CD4-positive, alpha-beta memory T cell (primary cell): ENCODE measurements at regions not wholly inside any gene's neighbourhood (a gene's known extent, or its start where the extent isn't known, plus 50 kb on each side); places are given as distances from the start of the nearest gene placed in this dataset.
"Not testable (repeated sequence)": the region's sequence is repeated elsewhere in the genome, so short reads cannot be mapped to it uniquely, and the experiment has no call there.

Source experiments
- CTCF ChIA-PET: fragments of 350-600 bp; sonication (Branson Sonifier 250); formaldehyde crosslinking; loops from one replicate; lab custom pipeline; 2021; ENCODE audit warnings: inconsistent platforms; ENCODE audit not compliant: partially characterized antibody; lab: Charles Lee
- POLR2A ChIA-PET: fragments of 350-600 bp; sonication (Branson Sonifier 250); formaldehyde crosslinking; loops from one replicate; lab custom pipeline; 2021; ENCODE audit not compliant: partially characterized antibody; lab: Charles Lee
- DNase-seq, 5 donors: peaks; one replicate each; pipeline versions ENCODE4 v3.0.0 to v3.0.0-alpha.2; 2020 to 2022; ENCODE audit warnings: mixed read lengths in 1 of 5
- H3K27ac ChIP-seq: one replicate; pipeline ENCODE4 v1.7.0; 2013; ENCODE audit warnings: low read depth, low read length
- H3K27me3 ChIP-seq: 2 replicates; pipeline ENCODE4 v1.7.0; 2013; ENCODE audit warnings: mild to moderate bottlenecking, low read length, moderate library complexity; ENCODE audit not compliant: insufficient read depth
- H3K36me3 ChIP-seq: 2 replicates; pipeline ENCODE4 v1.7.0; 2013; ENCODE audit warnings: mild to moderate bottlenecking, low read length, moderate library complexity; ENCODE audit not compliant: insufficient read depth
- H3K4me1 ChIP-seq: 2 replicates; pipeline ENCODE4 v1.7.0; 2013; ENCODE audit warnings: mild to moderate bottlenecking, low read length, moderate library complexity; ENCODE audit not compliant: insufficient read depth
- H3K4me3 ChIP-seq, 2 donors: one replicate each; pipeline ENCODE4 v1.7.0; 2013; ENCODE audit warnings: low read length in 2 of 2, mild to moderate bottlenecking in 1 of 2
- H3K9me3 ChIP-seq, 2 donors: one replicate each; pipeline ENCODE4 v1.7.0; 2013; ENCODE audit warnings: low read length in 2 of 2, control low read depth in 1 of 2; ENCODE audit not compliant: control insufficient read depth in 1 of 2
- H3K27ac Mint-ChIP-seq, 7 donors: one replicate each; pipeline ENCODE4 v1.8.0; 2020 to 2021; ENCODE audit warnings: mixed read lengths in 7 of 7, mild to moderate bottlenecking in 6 of 7, inconsistent platforms in 3 of 7, moderate library complexity in 3 of 7
- H3K27me3 Mint-ChIP-seq, 2 donors: one replicate each; pipeline ENCODE4 v1.8.0; 2020 to 2021; ENCODE audit warnings: mixed read lengths in 2 of 2
- H3K36me3 Mint-ChIP-seq, 2 donors: one replicate each; pipeline ENCODE4 v1.8.0; 2020 to 2021; ENCODE audit warnings: mixed read lengths in 2 of 2, inconsistent platforms in 1 of 2, mild to moderate bottlenecking in 1 of 2
- H3K4me1 Mint-ChIP-seq, 4 donors: one replicate each; pipeline ENCODE4 v1.8.0; 2020 to 2021; ENCODE audit warnings: mixed read lengths in 4 of 4, mild to moderate bottlenecking in 1 of 4
- H3K4me3 Mint-ChIP-seq, 8 donors: one replicate each; pipeline ENCODE4 v1.8.0; 2020 to 2021; ENCODE audit warnings: mixed read lengths in 8 of 8, mild to moderate bottlenecking in 7 of 8, moderate library complexity in 6 of 8, inconsistent platforms in 3 of 8
- H3K9me3 Mint-ChIP-seq, 8 donors: one replicate each; pipeline ENCODE4 v1.8.0; 2020 to 2021; ENCODE audit warnings: mixed read lengths in 8 of 8, mild to moderate bottlenecking in 5 of 8, inconsistent platforms in 3 of 8, moderate library complexity in 1 of 8
- intact Hi-C: fragments of 100-400 bp; cut with micrococcal nuclease; formaldehyde crosslinking; loops from one replicate; pipeline ENCODE4 v1.15.1; 2023

DNA sequence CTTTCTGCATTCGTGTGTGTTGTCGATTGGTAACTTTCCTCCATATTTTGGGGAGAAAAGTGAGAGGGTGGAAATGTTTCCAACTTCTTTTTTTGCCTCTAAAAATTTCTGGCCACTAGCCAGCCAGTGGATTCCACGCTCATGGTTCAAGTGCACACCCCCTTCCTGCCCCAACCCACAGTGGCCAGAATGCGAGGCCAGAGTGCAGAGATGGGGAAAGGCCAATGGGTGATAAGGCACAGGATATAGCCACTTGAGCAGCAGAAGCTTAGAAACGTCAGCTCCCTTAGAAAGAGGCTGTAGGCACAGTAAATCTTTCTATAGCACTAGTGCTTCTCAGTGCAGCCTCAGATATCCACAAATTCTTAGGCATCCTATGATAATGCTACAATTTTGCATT is 75.8 kb upstream of the ADRB2 start:
- Mint-ChIP-seq H3K27me3 (no peaks in the 10 kb centered on the region), H3K27ac (no peak overlapping the region), H3K4me3 (no peak overlapping the region), H3K36me3 (no peaks in the 10 kb centered on the region), H3K9me3 (peaks cover 1 to 12% (median 4%) of the 10 kb centered on the region in 8 donors), H3K4me1 (no peaks in the 10 kb centered on the region)
- no peak for DNase-seq
- H3K4me3 ChIP-seq = no peak overlapping the region
- H3K27me3 ChIP-seq = no peaks in the 10 kb centered on the region
- no peaks in the 10 kb centered on the region for H3K9me3 ChIP-seq
- POLR2A ChIA-PET = no interaction called here
- no peak overlapping the region for H3K27ac ChIP-seq
- H3K4me1 ChIP-seq = no peaks in the 10 kb centered on the region
- H3K36me3 ChIP-seq = no peaks in the 10 kb centered on the region
- intact Hi-C loops = no loop called here
- CTCF ChIA-PET = interaction anchor here (1.8 to 2.2 kb wide), 3 partner anchors 10 to 207 kb away, joined by 4 to 8 read pairs (median 4); no protein-coding TSS in a partner anchor

DNA sequence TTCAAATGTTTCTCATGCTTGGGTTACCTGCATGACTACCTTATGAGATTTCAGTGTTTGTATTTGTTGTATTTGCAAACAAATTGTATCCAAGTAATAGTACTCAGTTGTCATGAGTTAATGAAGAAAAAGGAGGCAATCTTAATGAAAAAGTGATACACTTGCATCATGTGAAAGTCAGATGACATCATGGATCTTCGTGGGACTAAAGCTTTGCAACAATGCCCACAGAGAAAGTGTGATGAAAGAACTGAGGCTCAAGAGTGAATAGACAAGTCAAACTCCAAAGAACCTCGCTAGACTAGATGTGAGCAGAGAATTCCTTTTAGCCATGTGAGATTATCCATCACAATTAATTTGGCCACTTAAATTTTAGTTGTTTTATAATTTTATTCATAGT is 75.4 kb upstream of the ADRB2 start:
- Histone ChIP-seq H3K27ac (no peak overlapping the region), H3K4me3 (no peak overlapping the region), H3K27me3 (no peaks in the 10 kb centered on the region), H3K9me3 (no peaks in the 10 kb centered on the region), H3K4me1 (no peaks in the 10 kb centered on the region), H3K36me3 (no peaks in the 10 kb centered on the region)
- intact Hi-C loops = no loop called here
- no peak for DNase-seq
- Mint-ChIP-seq H3K4me1 (no peaks in the 10 kb centered on the region), H3K36me3 (no peaks in the 10 kb centered on the region), H3K9me3 (peaks cover 3 to 14% (median 5%) of the 10 kb centered on the region in 8 donors), H3K4me3 (no peak overlapping the region), H3K27ac (no peak overlapping the region), H3K27me3 (no peaks in the 10 kb centered on the region)
- ChIA-PET POLR2A (no interaction called here), CTCF (interaction anchor here (1.9 kb wide), 1 partner anchor 10 kb away, joined by 4 read pairs; no protein-coding TSS in a partner anchor)

DNA sequence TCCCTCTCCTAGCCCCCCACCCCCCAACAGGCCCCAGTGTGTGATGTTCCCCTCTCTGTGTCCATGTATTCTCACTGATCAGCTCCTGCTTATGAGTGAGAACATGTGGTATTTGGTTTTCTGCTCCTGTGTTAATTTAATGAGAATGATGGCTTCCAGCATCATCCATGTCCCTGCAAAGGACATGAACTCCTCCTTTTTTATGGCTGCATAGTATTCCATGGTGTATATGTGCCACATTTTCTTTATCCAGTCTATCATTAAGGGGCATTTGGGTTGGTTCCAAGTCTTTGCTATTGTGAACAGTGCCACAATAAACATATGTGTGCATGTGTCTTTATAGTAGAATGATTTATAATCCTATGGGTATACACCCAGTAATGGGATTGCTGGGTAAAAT is 74.0 kb upstream of the ADRB2 start:
- H3K27ac ChIP-seq, DNase-seq, intact Hi-C loops, H3K36me3 ChIP-seq, H3K4me1 ChIP-seq, H3K4me3 Mint-ChIP-seq, H3K4me3 ChIP-seq, H3K27me3 ChIP-seq, H3K27ac Mint-ChIP-seq, H3K4me1 Mint-ChIP-seq, H3K27me3 Mint-ChIP-seq, CTCF ChIA-PET, H3K9me3 ChIP-seq, H3K36me3 Mint-ChIP-seq, POLR2A ChIA-PET: not testable (repeated sequence)
- peaks cover 4 to 25% (median 13%) of the 10 kb centered on the region in 8 donors for H3K9me3 Mint-ChIP-seq

DNA sequence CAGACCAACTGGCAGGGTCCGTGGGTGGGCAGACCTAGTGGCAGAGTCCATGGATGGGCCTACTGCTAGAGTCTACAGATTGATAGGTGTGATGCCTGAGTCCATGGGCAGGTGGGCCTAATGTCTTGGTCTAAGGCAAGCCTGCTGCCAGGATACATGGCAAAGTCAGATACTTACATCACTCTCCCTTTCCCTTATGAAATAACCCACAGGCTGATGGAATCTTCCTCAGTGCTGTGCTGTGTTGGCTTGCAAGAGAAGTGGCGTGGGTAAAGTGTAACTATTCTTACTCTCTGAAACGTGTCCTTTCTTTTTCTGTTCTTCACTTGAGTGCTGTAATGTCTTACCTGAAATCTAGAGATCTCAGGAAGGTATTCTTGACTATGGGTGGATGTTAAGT is 67.3 kb upstream of the ADRB2 start:
- H3K27me3 ChIP-seq = no peaks in the 10 kb centered on the region
- no peak overlapping the region for H3K4me3 ChIP-seq
- Mint-ChIP-seq H3K4me1 (no peaks in the 10 kb centered on the region), H3K4me3 (no peak overlapping the region), H3K9me3 (peaks cover 0 to 22% (median 15%) of the 10 kb centered on the region in 8 donors), H3K27me3 (peaks cover 4 to 5% of the 10 kb centered on the region in 2 donors), H3K36me3 (no peaks in the 10 kb centered on the region), H3K27ac (no peak overlapping the region)
- no peaks in the 10 kb centered on the region for H3K9me3 ChIP-seq
- no peak overlapping the region for H3K27ac ChIP-seq
- POLR2A ChIA-PET = no interaction called here
- intact Hi-C loops = no loop called here
- H3K4me1 ChIP-seq = no peaks in the 10 kb centered on the region
- DNase-seq = no peak
- CTCF ChIA-PET = interaction anchor here (2.7 kb wide), 1 partner anchor 17 kb away, joined by 11 read pairs; no protein-coding TSS in a partner anchor
- no peaks in the 10 kb centered on the region for H3K36me3 ChIP-seq

DNA sequence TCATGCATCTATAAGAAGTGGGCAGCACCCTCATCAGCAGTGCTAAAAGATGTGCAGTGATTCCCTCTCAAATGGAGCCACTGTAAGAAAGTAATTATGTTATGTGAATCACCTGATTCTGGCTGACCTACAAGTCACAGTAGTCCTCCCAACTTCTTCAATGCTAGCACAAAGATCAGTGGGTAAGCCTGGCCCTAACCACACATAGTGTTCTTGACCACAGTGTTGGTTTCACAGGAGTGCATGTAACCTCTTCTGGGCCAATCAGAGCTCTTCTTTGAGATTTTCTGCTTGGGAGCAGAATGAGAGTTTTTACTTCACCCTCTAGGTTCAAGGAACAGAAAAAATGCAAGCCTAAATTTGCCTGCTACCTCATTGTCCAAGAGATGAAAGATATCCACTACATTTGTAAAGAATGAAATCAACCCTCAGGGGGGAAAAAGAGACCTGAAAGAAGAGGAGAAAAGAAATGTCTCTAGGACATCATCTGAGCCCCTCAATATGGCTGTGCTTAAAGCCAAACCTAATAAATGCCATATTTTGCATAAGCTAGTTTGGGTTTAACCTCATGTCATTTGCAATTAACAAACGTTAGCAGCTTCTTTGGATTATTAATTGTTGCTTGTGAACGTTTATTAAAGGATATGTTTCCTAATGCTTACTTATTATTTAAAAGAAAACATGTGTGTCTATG is 65.3 kb upstream of the ADRB2 start:
- H3K36me3 Mint-ChIP-seq = no peaks in the 10 kb centered on the region
- no peak for DNase-seq
- H3K9me3 ChIP-seq = no peaks in the 10 kb centered on the region
- peaks cover 4 to 7% of the 10 kb centered on the region in 2 donors for H3K27me3 Mint-ChIP-seq
- no peaks in the 10 kb centered on the region for H3K36me3 ChIP-seq
- H3K4me3 ChIP-seq = no peak overlapping the region
- no peak overlapping the region for H3K4me3 Mint-ChIP-seq
- H3K27me3 ChIP-seq = no peaks in the 10 kb centered on the region
- no peaks in the 10 kb centered on the region for H3K4me1 Mint-ChIP-seq
- no peak overlapping the region for H3K27ac ChIP-seq
- ChIA-PET POLR2A (no interaction called here), CTCF (interaction anchor here (1.4 to 2.5 kb wide), 2 partner anchors 20 kb away, joined by 3 to 8 read pairs; no protein-coding TSS in a partner anchor)
- H3K4me1 ChIP-seq = no peaks in the 10 kb centered on the region
- intact Hi-C loops = no loop called here
- H3K27ac Mint-ChIP-seq = no peak overlapping the region
- H3K9me3 Mint-ChIP-seq = peaks cover 0 to 17% (median 9%) of the 10 kb centered on the region in 8 donors

DNA sequence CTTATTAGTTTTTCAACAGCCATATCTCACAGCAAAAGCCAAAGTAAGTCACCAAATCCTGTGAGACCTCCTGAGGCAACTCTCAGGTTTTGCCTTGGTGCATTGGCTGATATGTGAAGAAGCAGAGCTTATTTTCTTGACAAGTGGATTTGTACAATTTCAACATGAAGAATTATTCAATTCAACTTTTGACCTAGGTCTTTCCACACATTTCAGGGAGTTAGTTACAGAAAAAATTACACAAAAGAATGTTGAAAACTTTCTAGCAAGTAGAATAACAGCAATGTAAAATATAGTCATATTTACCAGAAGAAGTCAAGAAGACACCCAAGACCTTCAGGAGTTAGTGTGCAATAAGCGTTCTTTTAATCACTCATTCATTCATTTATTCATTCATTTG is 62.4 kb upstream of the ADRB2 start:
- no peak overlapping the region for H3K4me3 Mint-ChIP-seq
- Histone ChIP-seq H3K27me3 (no peaks in the 10 kb centered on the region), H3K9me3 (no peaks in the 10 kb centered on the region), H3K27ac (no peak overlapping the region), H3K4me3 (no peak overlapping the region), H3K36me3 (no peaks in the 10 kb centered on the region), H3K4me1 (no peaks in the 10 kb centered on the region)
- POLR2A ChIA-PET = no interaction called here
- no peaks in the 10 kb centered on the region for H3K4me1 Mint-ChIP-seq
- H3K27ac Mint-ChIP-seq = no peak overlapping the region
- H3K9me3 Mint-ChIP-seq = peaks cover 0 to under 1% (median 0%) of the 10 kb centered on the region in 8 donors
- peaks cover 13 to 17% of the 10 kb centered on the region in 2 donors for H3K27me3 Mint-ChIP-seq
- H3K36me3 Mint-ChIP-seq = no peaks in the 10 kb centered on the region
- no peak for DNase-seq
- CTCF ChIA-PET = interaction anchor here (0.9 kb wide), 1 partner anchor 31 kb away, joined by 3 read pairs; no protein-coding TSS in a partner anchor
- intact Hi-C loops = no loop called here

DNA sequence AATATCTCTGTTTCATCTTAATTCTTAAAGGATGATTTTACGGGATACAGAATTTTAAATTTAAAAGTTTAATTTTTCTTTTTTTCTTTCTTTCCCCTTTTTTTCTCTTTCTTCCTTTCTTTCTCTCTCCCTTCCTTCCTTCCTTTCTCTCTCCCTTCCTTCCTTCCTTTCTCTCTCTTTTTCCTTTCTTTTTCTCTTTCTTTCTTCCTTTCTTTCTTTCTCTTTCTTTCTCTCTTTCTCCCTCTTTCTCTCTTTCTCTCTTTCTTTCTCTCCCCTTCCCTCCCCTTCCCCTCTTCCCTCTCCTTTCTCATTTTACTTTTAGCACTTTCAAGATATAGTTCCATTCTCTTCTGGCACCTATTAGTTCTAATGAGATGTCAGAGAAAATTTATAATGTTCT is 61.4 kb upstream of the ADRB2 start:
- DNase-seq = no peak
- no peaks in the 10 kb centered on the region for H3K36me3 Mint-ChIP-seq
- H3K4me3 ChIP-seq = no peak overlapping the region
- ChIA-PET CTCF (interaction anchor here (0.6 kb wide), 1 partner anchor 40 kb away, joined by 4 read pairs; no protein-coding TSS in a partner anchor), POLR2A (no interaction called here)
- intact Hi-C loops = no loop called here
- no peak overlapping the region for H3K4me3 Mint-ChIP-seq
- H3K27me3 Mint-ChIP-seq = peaks cover 13 to 15% of the 10 kb centered on the region in 2 donors
- no peaks in the 10 kb centered on the region for H3K27me3 ChIP-seq
- H3K36me3 ChIP-seq = no peaks in the 10 kb centered on the region
- H3K9me3 ChIP-seq = no peaks in the 10 kb centered on the region
- no peaks in the 10 kb centered on the region for H3K4me1 Mint-ChIP-seq
- no peaks in the 10 kb centered on the region for H3K9me3 Mint-ChIP-seq
- H3K4me1 ChIP-seq = no peaks in the 10 kb centered on the region
- no peak overlapping the region for H3K27ac Mint-ChIP-seq
- no peak overlapping the region for H3K27ac ChIP-seq
